Thymus (tissue), 11 donors: ENCODE measurements at regions not wholly inside any gene's neighbourhood (a gene's known extent, or its start where the extent isn't known, plus 50 kb on each side); places are given as distances from the start of the nearest gene placed in this dataset.

Experiments used
- DNase-seq, 9 donors: peaks; one replicate each; pipeline ENCODE4 v3.0.0-alpha.2; 2013; ENCODE audit warnings: low spot score in 9 of 9, low read depth in 6 of 9, missing footprints in 1 of 9
- H3K27ac ChIP-seq, 2 donors: one replicate each; pipeline ENCODE4 v1.5.1; 2013; ENCODE audit warnings: control low read depth in 1 of 2, low read depth in 1 of 2, low read length in 1 of 2, mild to moderate bottlenecking in 1 of 2, moderate library complexity in 1 of 2
- H3K27me3 ChIP-seq, 2 donors: one replicate each; pipeline ENCODE4 v1.5.1; 2013; ENCODE audit warnings: low read length in 1 of 2; ENCODE audit not compliant: control insufficient read depth in 2 of 2, insufficient read depth in 1 of 2
- H3K36me3 ChIP-seq, 2 donors: one replicate each; pipeline ENCODE4 v1.5.1; 2013; ENCODE audit warnings: low read length in 1 of 2, mild to moderate bottlenecking in 1 of 2, moderate library complexity in 1 of 2; ENCODE audit not compliant: control insufficient read depth in 2 of 2, insufficient read depth in 2 of 2
- H3K4me1 ChIP-seq, 2 donors: one replicate each; pipeline ENCODE4 v1.5.1; 2013; ENCODE audit warnings: low read length in 2 of 2; ENCODE audit not compliant: control insufficient read depth in 2 of 2, insufficient read depth in 2 of 2
- H3K4me3 ChIP-seq, 2 donors: one replicate each; pipeline ENCODE4 v1.5.1; 2013; ENCODE audit warnings: low read length in 2 of 2, control low read depth in 1 of 2, mild to moderate bottlenecking in 1 of 2
- H3K9me3 ChIP-seq, 2 donors: one replicate each; pipeline ENCODE4 v1.5.1; 2013; ENCODE audit warnings: low read length in 1 of 2, mild to moderate bottlenecking in 1 of 2; ENCODE audit not compliant: control insufficient read depth in 2 of 2, insufficient read depth in 1 of 2
- WGBS: extraction: QIAGEN DNeasy Blood & Tissue Kit; methylation state at CpG from one replicate; pipeline ENCODE4 v1.1.7; 2013; 5-methylcytosine and 5-hydroxymethylcytosine counted together
- donor health status: healthy.

- peak in 1 of 9 donors; percentile 18 for DNase-seq
- peaks cover 0 to 3% of the 10 kb centered on the region in 2 donors for H3K4me1 ChIP-seq
Measured at GRCh38 chr2:236871500-236872001, 214.1 kb upstream of the COPS8 start.

GRCh38 chr2:236872015-236872414 lies 213.7 kb upstream of the COPS8 start:
- H3K36me3 ChIP-seq: no peaks in the 10 kb centered on the region
- no peaks in the 10 kb centered on the region for H3K27me3 ChIP-seq
- H3K4me1 ChIP-seq: peaks cover 0 to 3% of the 10 kb centered on the region in 2 donors
- no peaks in the 10 kb centered on the region for H3K9me3 ChIP-seq
- H3K27ac ChIP-seq: no peak overlapping the region
- no peak overlapping the region for H3K4me3 ChIP-seq
- DNase-seq: no peak
- 96% methylated on average over 4 of the region's 4 CpGs for WGBS

More at GRCh38 chr2:236871500-236872001, 214.1 kb upstream of the COPS8 start:
- no peaks in the 10 kb centered on the region for H3K27me3 ChIP-seq
- WGBS: 26% methylated on average over 6 of the region's 6 CpGs
- no peaks in the 10 kb centered on the region for H3K36me3 ChIP-seq
- H3K4me3 ChIP-seq: no peak overlapping the region
- H3K9me3 ChIP-seq: no peaks in the 10 kb centered on the region
- H3K27ac ChIP-seq: no peak overlapping the region

- Histone ChIP-seq H3K36me3 (no peaks in the 10 kb centered on the region), H3K4me1 (peaks cover 0 to 3% of the 10 kb centered on the region in 2 donors), H3K27ac (no peak overlapping the region), H3K4me3 (no peak overlapping the region), H3K27me3 (no peaks in the 10 kb centered on the region), H3K9me3 (no peaks in the 10 kb centered on the region)
- DNase-seq: no peak
- 95% methylated on average over 7 of the region's 7 CpGs for WGBS
Measured at GRCh38 chr2:236872981-236873380, 212.7 kb upstream of the COPS8 start.

GRCh38 chr2:236873636-236874035 lies 212.1 kb upstream of the COPS8 start:
- Histone ChIP-seq H3K4me1 (peaks cover 0 to 3% of the 10 kb centered on the region in 2 donors), H3K36me3 (no peaks in the 10 kb centered on the region), H3K4me3 (no peak overlapping the region), H3K27me3 (no peaks in the 10 kb centered on the region), H3K27ac (no peak overlapping the region), H3K9me3 (no peaks in the 10 kb centered on the region)
- WGBS: 78% methylated on average over 4 of the region's 4 CpGs
- no peak for DNase-seq

GRCh38 chr2:236874866-236875481 lies 210.7 kb upstream of the COPS8 start:
- 90% methylated on average over 3 of the region's 3 CpGs for WGBS
- Histone ChIP-seq H3K27ac (no peak overlapping the region), H3K27me3 (no peaks in the 10 kb centered on the region), H3K9me3 (no peaks in the 10 kb centered on the region), H3K4me1 (peaks cover 0 to 3% of the 10 kb centered on the region in 2 donors), H3K4me3 (no peak overlapping the region), H3K36me3 (no peaks in the 10 kb centered on the region)
- no peak for DNase-seq

GRCh38 chr2:236875906-236876505 lies 209.7 kb upstream of the COPS8 start:
- H3K4me3 ChIP-seq: no peak overlapping the region
- no peak overlapping the region for H3K27ac ChIP-seq
- peaks cover 0 to 3% of the 10 kb centered on the region in 2 donors for H3K4me1 ChIP-seq
- no peaks in the 10 kb centered on the region for H3K9me3 ChIP-seq
- no peaks in the 10 kb centered on the region for H3K27me3 ChIP-seq
- no peaks in the 10 kb centered on the region for H3K36me3 ChIP-seq
- DNase-seq: no peak
- WGBS: 86% methylated on average over 16 of the region's 16 CpGs

- H3K36me3 ChIP-seq: no peaks in the 10 kb centered on the region
- 92% methylated on average over 4 of the region's 4 CpGs for WGBS
- peaks cover 0 to 3% of the 10 kb centered on the region in 2 donors for H3K4me1 ChIP-seq
- no peak overlapping the region for H3K4me3 ChIP-seq
- H3K27me3 ChIP-seq: no peaks in the 10 kb centered on the region
- H3K27ac ChIP-seq: no peak overlapping the region
- no peaks in the 10 kb centered on the region for H3K9me3 ChIP-seq
- DNase-seq: no peak
Measured at GRCh38 chr2:236876642-236877041, 209.0 kb upstream of the COPS8 start.

DNA sequence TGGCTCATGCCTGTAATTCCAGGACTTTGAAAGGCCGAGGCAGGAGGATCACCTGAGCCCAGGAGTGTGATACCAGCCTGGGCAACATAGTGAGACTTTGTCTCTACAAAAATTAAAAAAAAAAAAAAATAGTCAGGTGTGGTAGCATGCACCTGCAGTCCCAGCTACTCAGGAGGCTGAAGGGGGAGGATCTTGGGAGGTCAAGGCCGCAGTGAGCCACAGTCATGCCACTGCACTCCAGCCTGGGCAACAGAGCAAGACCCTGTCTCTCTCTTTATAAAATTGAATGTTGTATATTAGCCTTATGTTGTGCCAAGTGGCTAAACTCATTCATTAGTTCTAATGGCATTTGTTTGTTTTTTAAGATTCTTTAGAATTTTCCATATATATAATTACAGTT lies 207.7 kb upstream of the COPS8 start:
- Histone ChIP-seq H3K9me3 (no peaks in the 10 kb centered on the region), H3K36me3 (no peaks in the 10 kb centered on the region), H3K4me3 (no peak overlapping the region), H3K4me1 (peaks cover 0 to 3% of the 10 kb centered on the region in 2 donors), H3K27me3 (no peaks in the 10 kb centered on the region), H3K27ac (no peak overlapping the region)
- WGBS: 97% methylated on average over 2 of the region's 2 CpGs
- no peak for DNase-seq

- H3K9me3 ChIP-seq: no peaks in the 10 kb centered on the region
- H3K4me3 ChIP-seq: no peak overlapping the region
- peaks cover 0 to 3% of the 10 kb centered on the region in 2 donors for H3K4me1 ChIP-seq
- no peak overlapping the region for H3K27ac ChIP-seq
- no peaks in the 10 kb centered on the region for H3K27me3 ChIP-seq
- H3K36me3 ChIP-seq: no peaks in the 10 kb centered on the region
- 88% methylated on average over 3 of the region's 3 CpGs for WGBS
- DNase-seq: no peak
Measured at GRCh38 chr2:236879416-236879963, 206.2 kb upstream of the COPS8 start.
